IPS-18c (cell line): ENCODE measurements at regions not wholly inside any gene's neighbourhood (a gene's known extent, or its start where the extent isn't known, plus 50 kb on each side); places are given as distances from the start of the nearest gene placed in this dataset.

ENCODE experiments used
- H3K4me3 ChIP-seq: 2 replicates; pipeline ENCODE4 v1.7.0; 2013; ENCODE audit warnings: low read depth, mild to moderate bottlenecking, low read length, moderate library complexity; ENCODE audit not compliant: insufficient read depth
- H3K9me3 ChIP-seq: one replicate; pipeline ENCODE4 v1.6.1; 2013; ENCODE audit warnings: mild to moderate bottlenecking, low read length, moderate library complexity; ENCODE audit not compliant: control insufficient read depth, insufficient read depth

DNA sequence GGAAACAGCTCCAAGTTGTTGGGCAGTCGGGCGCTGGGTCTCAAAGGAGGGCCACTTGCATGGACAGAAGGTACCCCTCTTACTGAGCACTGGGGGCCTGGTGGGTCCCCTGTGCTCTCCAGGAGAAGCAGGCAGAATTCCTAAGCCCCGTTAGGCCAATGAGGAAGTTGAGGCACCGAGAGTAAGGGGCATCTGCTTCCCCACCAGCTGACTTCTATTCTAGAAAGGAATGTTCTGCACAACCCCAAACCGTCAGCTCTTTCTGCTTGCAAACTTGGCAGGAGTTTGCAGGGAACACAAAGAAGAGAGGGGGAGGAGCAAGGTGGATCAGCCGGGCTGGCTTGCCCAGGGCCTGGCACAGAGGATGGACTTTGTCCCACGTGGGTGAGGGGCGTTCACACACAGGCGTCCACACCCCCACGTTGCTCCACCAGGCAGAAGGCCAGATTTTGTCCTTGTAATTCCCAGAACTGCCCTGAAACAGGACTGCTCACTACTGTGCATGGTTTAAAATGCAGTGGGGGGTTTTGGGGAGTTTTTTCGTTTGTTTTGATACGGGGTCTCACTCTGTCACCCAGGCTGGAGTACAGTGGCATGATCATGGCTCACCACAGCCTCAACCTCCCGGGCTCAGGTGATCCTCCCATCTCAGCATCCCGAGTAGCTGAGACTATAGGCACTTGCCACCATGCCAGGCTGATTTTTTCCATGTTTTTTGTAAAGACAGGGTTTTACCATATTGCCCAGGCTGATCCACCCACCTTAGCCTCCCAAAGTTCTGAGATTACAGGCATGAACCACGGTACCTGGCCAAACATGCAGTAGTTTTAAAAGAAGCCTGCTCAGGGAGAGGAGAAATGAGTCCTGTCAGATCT is 93.3 kb downstream of the SNX5 start:
- no peak overlapping the region for H3K4me3 ChIP-seq
- H3K9me3 ChIP-seq = no peaks in the 10 kb centered on the region

DNA sequence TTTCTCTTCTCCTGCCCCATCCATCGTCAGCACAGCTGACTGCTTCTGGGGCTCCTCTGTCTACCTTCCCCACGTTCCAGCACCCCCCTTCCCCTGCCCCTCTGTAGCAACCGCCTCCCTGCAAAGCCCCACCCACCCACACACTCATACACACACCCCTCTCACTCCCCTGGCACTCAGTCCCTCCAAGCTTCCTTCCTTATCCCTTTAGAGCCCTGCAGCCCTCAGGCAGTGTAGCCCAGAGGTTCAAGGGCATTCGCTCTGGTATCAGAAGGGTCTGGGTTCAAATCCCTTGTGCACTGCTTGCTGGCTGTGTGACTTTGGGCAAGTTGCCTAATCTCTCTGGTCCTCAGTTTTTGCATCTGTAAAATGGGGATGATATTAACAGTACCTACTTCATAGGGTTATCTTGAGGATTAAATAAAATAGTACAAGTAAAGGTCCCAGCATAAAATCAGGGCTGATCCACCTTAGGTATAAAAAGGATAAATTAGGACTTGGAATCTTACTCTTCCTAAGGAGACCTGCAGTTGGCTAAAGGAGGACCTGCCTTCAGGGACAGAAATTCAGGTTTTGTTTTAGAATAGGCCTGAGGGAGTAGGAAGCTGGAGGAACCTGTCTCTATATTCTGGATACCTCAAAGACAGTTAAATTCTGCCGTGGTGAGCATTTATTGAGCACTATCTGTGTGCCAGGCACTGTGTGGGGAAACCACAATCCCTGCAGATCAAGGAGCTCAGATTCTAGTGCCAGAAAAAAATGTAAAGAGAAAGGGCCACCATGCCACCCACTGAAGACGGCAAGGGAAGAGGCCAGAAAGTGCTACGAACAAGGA is 94.1 kb downstream of the SNX5 start:
- H3K9me3 ChIP-seq = no peaks in the 10 kb centered on the region
- no peak overlapping the region for H3K4me3 ChIP-seq

DNA sequence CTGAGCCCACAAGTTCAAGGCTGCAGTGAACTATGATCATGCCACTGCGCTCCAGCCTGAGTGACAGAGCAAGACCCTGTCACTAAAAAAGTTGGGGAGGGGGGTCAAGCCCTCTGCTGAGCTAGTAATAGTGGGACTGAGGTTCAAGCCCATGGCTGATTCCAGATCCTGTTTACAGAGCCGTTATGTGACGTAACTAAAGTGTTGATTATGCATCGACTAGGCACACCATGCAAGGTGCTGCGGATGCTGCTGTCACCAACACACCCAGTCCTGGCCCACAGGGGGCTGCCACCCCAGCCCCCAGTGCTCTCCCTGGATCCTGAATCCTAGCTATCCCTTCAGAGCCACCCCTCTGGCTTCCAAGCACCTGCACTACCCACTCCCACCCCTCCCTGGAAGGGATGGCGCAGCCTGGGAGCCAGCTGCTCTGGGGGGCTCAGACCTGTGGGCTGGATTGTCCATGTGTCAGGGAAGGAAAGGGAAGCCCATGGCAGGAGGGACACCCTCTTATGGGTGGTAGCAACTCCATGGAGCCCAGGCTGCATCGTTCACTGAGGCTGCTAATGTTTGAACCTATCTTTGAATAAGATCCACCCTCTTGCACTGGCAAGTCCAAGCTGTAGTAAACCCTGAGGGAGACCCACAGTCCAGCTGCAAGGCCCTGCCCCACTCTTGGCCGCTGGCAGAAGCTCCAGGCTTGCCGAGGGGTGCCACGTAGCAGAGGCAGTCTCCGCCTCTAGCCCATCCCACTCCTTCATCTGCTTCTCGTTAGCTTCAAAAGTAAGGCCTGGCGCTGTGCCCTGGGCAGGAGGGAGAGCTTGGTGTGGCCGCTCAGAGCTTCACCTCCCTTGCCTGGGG is 95.0 kb downstream of the SNX5 start:
- no peaks in the 10 kb centered on the region for H3K9me3 ChIP-seq
- H3K4me3 ChIP-seq = no peak overlapping the region

DNA sequence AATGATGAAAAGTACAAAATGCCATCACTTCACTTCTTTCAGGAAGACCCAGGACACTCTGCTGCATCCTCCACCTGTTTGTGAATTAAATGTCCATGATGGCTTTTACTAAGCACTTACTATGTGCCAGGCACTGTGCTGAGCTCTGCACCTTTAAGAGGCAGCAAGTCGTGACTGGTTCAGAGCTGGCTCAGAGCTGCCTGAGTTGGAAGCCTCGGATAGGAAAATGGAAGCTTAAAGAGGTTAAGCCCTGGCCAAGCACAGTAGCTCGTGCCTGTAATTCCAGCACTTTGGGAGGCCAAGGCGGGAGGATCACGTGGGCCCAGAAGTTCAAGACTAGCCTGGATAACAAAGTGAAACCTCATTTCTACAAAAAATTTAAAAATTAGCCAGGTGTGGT is 95.6 kb downstream of the SNX5 start:
- Histone ChIP-seq H3K9me3 (no peaks in the 10 kb centered on the region), H3K4me3 (no peak overlapping the region)

DNA sequence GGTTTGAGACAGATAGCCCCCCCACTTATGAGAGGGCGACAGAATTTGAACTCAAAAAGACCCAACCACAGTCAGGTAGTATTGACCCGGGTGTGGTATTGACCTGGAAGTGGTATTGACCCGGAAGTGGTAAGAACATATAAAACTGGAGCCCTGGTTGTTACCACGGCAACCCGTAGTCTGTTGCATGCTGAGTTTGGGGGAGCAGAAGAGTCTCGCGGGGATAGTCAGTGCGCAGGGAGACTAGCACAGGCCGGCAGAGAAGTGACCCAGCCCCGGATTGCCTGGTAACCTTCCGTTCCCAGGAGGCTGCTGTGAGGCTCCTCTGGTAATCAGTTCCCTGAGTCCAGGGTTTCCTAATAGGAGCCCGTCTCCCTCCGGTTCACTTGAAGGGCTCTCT is 96.2 kb downstream of the SNX5 start:
- Histone ChIP-seq H3K4me3 (no peak overlapping the region), H3K9me3 (no peaks in the 10 kb centered on the region)

DNA sequence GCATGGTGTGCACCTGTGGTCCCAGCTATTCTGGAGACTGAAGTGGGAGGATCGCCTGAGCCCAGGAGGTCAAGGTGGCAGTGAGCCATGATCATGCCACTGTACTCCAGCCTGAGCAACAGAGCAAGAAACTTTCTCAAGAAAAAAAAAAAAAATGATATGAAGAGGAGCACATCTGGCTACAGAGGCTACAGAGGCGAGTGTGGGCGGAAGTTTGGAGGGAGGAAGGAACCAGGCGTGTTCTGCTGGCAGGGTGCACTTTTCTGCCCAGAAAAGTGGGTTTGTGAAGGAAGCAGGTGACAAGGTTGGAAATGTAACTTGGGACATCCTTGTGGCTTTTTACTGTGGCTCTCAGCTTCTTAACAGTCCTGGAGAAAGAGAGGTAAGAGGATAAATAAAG is 96.7 kb downstream of the SNX5 start:
- no peaks in the 10 kb centered on the region for H3K9me3 ChIP-seq

DNA sequence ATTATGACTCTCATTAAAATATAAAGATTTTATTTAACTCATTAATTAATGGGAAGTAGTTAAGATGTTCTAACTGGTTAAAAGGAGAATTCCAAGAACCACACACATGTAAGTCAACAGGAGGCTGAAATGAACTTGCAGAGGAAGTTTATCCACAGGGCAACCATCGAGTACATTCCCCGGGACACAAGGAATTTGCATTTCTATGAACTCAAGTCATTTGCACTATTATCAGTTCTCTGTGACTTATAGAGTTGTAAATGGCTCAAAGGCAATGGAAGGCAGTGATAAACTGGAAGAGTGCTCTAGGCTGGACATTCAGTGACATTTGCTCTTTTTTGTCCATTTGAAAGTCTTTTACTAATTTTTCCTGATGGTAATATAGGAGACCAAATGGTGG is 97.4 kb downstream of the SNX5 start:
- Histone ChIP-seq H3K4me3 (no peak overlapping the region), H3K9me3 (no peaks in the 10 kb centered on the region)

More for the DNA sequence above, 96.7 kb downstream of the SNX5 start:
- H3K4me3 ChIP-seq = no peak overlapping the region

DNA sequence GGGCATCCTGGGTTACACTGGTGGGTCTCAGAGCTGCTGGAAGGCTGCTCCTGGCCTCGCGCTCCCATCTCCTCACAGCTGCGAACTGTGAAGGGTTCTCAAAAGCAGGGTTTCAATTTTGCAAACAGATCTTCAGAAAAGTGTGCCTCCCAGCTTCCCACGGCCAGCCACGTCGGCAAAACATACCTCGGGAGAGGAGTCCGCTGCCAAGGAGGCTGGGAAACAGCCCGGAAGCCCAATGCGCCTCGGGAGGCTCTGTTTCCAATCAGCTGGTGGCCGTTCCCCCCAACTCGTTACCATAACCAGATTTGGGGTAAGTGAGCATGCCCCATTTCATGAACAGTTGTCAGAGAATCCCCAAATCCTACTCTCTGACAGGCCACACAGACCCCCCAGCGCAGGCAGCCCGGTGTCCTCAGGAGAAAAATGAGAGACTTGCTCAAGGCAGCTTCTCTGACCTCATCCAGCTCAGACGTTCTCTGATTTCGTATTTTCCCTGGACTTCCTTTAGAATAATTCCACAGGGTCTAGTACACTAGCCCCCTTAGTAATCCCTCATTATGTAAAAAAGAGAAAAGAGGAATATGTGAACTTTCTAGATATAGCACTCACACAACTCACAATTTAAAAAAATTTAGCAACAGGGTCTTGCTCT is 98.4 kb downstream of the SNX5 start:
- Histone ChIP-seq H3K9me3 (no peaks in the 10 kb centered on the region), H3K4me3 (no peak overlapping the region)

DNA sequence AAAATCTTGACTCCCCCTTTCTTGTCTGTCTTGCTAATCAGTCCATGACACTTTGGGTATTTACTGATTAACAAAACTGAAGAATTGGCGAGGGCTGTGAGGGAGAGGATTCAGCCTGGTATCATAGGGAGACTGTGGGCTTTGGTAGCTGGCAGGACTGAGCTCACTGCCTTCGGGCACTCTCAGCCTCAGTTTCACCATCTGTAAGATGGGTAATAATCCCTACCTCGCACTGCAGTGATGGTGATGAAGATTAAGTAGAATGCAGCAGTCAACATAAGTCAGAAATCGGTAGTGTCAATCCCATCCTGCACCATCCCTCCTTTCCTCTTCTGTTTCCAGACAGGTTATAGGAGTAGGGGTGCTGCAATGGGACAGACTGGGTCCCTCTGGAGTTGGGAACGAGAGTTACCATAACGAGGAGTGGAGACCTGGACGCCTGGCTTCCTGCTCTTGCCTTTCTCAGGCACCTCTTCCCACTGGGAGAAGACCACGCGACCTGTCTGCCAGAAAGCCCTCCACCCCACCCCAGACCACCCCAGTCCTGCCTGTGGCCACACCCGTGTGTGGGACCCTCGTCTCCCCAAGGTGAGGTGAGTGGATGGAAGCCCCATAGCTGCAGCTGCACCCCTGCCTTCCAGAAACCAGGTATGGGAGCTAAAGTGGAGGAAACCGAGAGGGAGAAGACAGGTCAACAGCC is 99.1 kb downstream of the SNX5 start:
- no peaks in the 10 kb centered on the region for H3K9me3 ChIP-seq

DNA sequence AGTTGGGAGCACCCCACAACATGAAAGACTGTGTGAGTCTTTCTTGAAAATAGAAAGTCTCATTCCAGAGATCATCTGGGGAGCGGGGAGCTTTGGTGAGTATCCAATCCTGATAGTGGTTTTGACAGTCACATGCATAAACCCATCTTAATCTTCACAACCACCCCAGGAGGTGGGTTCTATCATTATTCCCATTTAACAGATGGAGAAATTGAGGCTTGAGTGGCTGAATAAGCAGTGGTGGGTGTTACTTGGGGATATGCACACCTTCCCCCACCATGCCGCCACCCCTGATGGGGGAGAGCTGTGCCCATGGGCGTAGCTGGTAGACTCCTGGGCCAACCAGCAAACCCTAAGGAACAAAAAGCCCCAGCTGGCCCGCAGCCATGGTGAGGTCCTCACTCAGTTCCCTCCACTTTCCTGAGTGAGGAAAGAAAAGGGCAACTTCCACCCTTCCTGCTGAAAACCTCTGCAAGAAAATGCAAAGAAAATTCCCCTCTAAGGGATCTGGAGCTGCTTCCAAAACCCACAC is 99.8 kb downstream of the SNX5 start:
- no peaks in the 10 kb centered on the region for H3K9me3 ChIP-seq
- no peak overlapping the region for H3K4me3 ChIP-seq

More for the DNA sequence above, 99.1 kb downstream of the SNX5 start:
- no peak overlapping the region for H3K4me3 ChIP-seq

DNA sequence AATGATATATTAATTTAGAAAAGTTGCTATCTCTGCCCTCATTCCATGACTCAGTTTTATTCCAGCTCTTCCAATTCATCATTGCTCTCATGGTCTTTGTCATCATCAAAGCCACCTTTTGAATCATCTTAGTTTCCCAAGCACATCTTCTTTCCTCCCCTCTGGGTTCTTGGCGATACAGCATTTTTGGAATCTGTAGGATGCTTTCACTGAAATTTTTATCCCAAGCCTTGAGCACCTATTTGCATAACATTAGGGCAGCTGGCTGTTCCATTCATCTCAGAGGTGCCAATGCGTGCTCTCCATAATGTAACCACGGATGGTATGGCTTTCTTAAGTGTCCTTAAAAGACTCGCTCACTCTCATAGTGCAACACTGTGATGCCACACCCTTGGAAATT is 100.4 kb downstream of the SNX5 start:
- Histone ChIP-seq H3K4me3 (no peak overlapping the region), H3K9me3 (no peaks in the 10 kb centered on the region)

DNA sequence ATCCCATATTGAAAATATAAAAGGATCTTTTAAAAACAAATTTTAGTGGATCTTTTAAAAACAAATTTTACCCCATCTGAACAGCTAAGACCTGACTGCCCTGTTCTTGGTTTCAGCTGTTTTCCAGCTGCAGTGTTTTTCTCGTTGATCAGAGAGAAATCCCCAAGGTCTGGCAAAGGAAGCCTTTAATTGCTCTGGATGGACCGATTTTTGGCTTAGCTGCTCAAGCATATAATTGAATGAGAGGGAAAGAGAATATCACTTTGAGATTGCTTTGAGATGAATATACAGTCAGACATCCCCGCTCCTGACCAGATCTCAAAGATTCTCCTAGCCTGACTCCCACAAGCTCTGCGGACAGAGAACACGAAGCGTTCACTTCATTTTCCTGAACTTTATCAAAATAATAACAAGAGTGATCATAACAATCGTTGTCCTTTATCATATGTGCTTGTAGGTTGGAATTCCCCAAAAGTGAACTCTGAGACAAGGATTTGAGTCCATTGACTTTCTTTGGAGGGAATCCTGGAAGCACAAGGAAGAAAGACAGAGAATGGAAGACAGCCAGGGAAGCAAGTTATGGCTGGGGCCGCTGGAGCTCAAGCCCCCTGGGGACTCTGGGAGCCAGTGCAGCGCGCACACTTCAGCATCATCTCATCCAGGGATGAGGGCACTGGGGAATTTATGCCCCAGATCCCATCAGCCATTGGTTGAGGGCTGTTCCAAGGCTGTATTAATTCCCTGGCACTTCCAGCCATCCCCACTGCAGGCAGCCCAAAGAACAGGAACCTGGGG is 101.3 kb downstream of the SNX5 start:
- Histone ChIP-seq H3K4me3 (no peak overlapping the region), H3K9me3 (no peaks in the 10 kb centered on the region)

DNA sequence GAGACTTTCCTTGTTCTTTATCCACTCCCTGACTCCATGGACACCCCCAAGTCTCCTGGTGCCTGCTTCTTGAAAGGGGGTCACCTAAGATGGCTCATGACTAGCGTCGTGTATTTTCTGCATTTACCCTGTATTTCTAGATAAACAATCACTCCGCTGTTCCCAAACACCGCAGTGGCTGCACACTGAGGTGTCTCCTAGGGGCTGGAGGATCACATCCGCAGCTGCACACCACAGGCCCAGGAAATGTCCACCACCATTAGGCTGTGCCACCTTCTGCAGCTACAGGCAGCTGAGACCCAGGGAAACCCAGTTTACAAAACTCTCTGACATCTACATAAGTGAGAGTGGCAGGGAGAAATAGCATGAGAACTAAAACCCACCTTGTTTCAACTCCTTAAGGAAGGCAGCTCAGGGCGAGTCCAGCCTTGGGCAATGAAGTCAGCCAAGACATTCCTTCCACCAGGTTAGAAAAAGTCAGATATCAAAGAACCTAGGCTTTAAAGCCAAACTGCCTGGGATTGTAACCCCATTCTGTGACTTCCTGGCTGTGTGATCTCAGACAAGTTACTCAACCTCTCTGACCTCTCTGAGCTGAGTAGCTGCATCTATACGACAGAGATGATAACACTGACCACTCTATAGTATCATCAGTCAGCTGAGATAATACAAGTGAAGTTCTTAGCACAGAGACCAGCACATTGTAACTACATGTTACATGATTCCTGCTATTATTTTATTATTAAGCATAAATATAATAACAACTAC is 102.2 kb downstream of the SNX5 start:
- H3K9me3 ChIP-seq = no peaks in the 10 kb centered on the region
- H3K4me3 ChIP-seq = no peak overlapping the region

DNA sequence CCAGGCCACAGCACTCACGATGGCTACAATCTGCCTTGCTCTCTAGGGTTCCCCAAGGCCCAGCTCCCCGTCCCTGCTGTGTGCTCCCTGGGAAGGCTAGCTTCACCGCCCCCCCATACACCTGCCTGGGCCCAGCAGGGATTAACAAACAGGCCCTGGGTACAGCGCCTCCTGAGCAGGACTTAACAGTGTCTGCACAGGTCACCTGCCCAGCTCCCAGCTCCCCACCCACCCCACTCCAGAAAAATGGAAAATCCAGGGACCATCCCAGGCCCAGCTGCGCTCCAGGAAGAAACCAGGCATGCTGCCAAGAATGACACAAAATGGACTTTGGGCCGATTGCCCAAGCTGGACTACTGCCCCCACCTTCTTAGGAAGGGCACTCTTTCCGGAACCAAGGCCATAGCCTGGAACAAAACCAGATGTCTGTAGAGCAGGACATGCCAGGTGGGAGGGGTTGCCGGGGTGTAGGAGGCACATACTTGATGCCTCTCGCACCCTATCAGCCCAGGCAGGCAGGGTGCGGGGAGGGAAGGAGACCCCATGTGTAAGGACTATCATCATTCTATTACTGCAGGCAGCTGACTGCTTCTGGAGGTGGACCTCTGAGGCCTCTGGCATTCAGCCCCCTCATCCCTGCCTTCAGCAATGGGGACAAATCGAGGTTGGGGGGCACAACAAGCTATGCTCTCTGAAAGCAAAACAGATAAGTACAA is 104.9 kb downstream of the SNX5 start:
- no peaks in the 10 kb centered on the region for H3K9me3 ChIP-seq
- no peak overlapping the region for H3K4me3 ChIP-seq
